IMR-90 (cell line): ENCODE measurements at regions not wholly inside any gene's neighbourhood (a gene's known extent, or its start where the extent isn't known, plus 50 kb on each side); places are given as distances from the start of the nearest gene placed in this dataset.

Experiments used
- CTCF ChIP-seq: conservative IDR thresholded peaks from 2 replicates; pipeline ENCODE4 v1.5.1; 2012; ENCODE audit warnings: mild to moderate bottlenecking, low read depth, low read length, improper control_type of control experiment
- MXI1 ChIP-seq: IDR thresholded peaks from 2 replicates; pipeline ENCODE4 v1.6.1; 2012; ENCODE audit warnings: low read depth, mild to moderate bottlenecking, low read length, moderate library complexity, borderline replicate concordance

- TF ChIP-seq MXI1, result no peak
- no peak for TF ChIP-seq CTCF
These were observed 61.9 kb upstream of the GHR start for GRCh38 chr5:42361315-42361688.
